GM19328 (cell line): ENCODE measurements at regions not wholly inside any gene's neighbourhood (a gene's known extent, or its start where the extent isn't known, plus 50 kb on each side); places are given as distances from the start of the nearest gene placed in this dataset.

ENCODE experiments used
- ATAC-seq: cut with Tn5 transposase; IDR thresholded peaks from one replicate; pipeline ENCODE4 v1.9.1; 2021; ENCODE audit warnings: mild to moderate bottlenecking, moderate library complexity; ENCODE audit not compliant: unreplicated experiment

GRCh38 chr9:7894231-7894630 is 94.7 kb upstream of the DMAC1 start:
- ATAC-seq: no peak

GRCh38 chr9:7892975-7893374 is 93.4 kb upstream of the DMAC1 start:
- ATAC-seq: no peak

GRCh38 chr9:7879551-7880245 is 80.1 kb upstream of the DMAC1 start:
- no peak for ATAC-seq

- ATAC-seq: no peak
These were observed 72.6 kb upstream of the DMAC1 start for GRCh38 chr9:7871977-7872730.

- no peak for ATAC-seq
These were observed 69.8 kb upstream of the DMAC1 start for GRCh38 chr9:7869340-7869739.

GRCh38 chr9:7862170-7862569 is 62.6 kb upstream of the DMAC1 start:
- ATAC-seq: no peak

- no peak for ATAC-seq
These were observed 61.5 kb upstream of the DMAC1 start for GRCh38 chr9:7861086-7861485.

GRCh38 chr9:7860335-7860709 is 60.7 kb upstream of the DMAC1 start:
- no peak for ATAC-seq

GRCh38 chr9:7859701-7860334 is 60.2 kb upstream of the DMAC1 start:
- no peak for ATAC-seq

GRCh38 chr9:7858166-7858565 is 58.6 kb upstream of the DMAC1 start:
- ATAC-seq: no peak

GRCh38 chr9:7854763-7855162 is 55.2 kb upstream of the DMAC1 start:
- no peak for ATAC-seq
